ENCODE measurements at regions not wholly inside any gene's neighbourhood (a gene's known extent, or its start where the extent isn't known, plus 50 kb on each side); places are given as distances from the start of the nearest gene placed in this dataset.

GRCh38 chr4:22191565-22191964, 243.0 kb upstream of the KCNIP4 start:
- TF ChIP-seq CTCF (conservative IDR thresholded peaks at IDR 0.05 in 1 of 2, IDR thresholded peaks at IDR 0.05 in 1 of 2; ENCODE audit: low read depth in 1 of 2, low read length in 2 of 2) = no peak
- H3K4me2 ChIP-seq (ENCODE audit: extremely low read depth, insufficient read depth, low read length) = no peak overlapping the region

GRCh38 chr4:22190855-22191254, 242.3 kb upstream of the KCNIP4 start:
- Histone ChIP-seq H3K4me2 (ENCODE audit: extremely low read depth, insufficient read depth, low read length) (no peak overlapping the region), H3K4me1 (ENCODE audit: control insufficient read depth, extremely low read depth, insufficient read depth, low read length) (no peaks in the 10 kb centered on the region)

More at GRCh38 chr4:22191565-22191964, 243.0 kb upstream of the KCNIP4 start:
- Histone ChIP-seq H3K9ac (ENCODE audit: insufficient read depth, low read length) (no peak overlapping the region), H4K20me1 (ENCODE audit: control insufficient read depth, extremely low read depth, insufficient read depth, low read length) (no peaks in the 10 kb centered on the region), H3K4me3 (replicated peaks in 1 of 4; ENCODE audit: control extremely low read depth in 1 of 4, insufficient read depth in 1 of 4, low read depth in 3 of 4, low read length in 4 of 4) (no peak overlapping the region), H3K4me1 (ENCODE audit: control insufficient read depth, extremely low read depth, insufficient read depth, low read length) (no peaks in the 10 kb centered on the region), H3K27me3 (ENCODE audit: control insufficient read depth, insufficient read depth, low read length) (no peaks in the 10 kb centered on the region), H3K79me2 (ENCODE audit: control insufficient read depth, insufficient read depth, low read length) (no peaks in the 10 kb centered on the region), H3K9me3 (ENCODE audit: control insufficient read depth, insufficient read depth, low read depth, low read length) (no peaks in the 10 kb centered on the region), H2AFZ (ENCODE audit: low read length) (no peak overlapping the region), H3K36me3 (ENCODE audit: control insufficient read depth, insufficient read depth, low read length) (no peaks in the 10 kb centered on the region), H3K27ac (ENCODE audit: insufficient read depth, low read length) (no peak overlapping the region)
- DNase-seq (ENCODE audit: low read depth in 2 of 2) = no peak

GRCh38 chr4:22187203-22187820, 238.7 kb upstream of the KCNIP4 start:
- Histone ChIP-seq H3K4me2 (ENCODE audit: extremely low read depth, insufficient read depth, low read length) (no peak overlapping the region), H3K9me3 (ENCODE audit: control insufficient read depth, insufficient read depth, low read depth, low read length) (no peaks in the 10 kb centered on the region), H4K20me1 (ENCODE audit: control insufficient read depth, extremely low read depth, insufficient read depth, low read length) (no peaks in the 10 kb centered on the region), H2AFZ (ENCODE audit: low read length) (no peak overlapping the region), H3K4me1 (ENCODE audit: control insufficient read depth, extremely low read depth, insufficient read depth, low read length) (no peaks in the 10 kb centered on the region), H3K4me3 (replicated peaks in 1 of 4; ENCODE audit: control extremely low read depth in 1 of 4, insufficient read depth in 1 of 4, low read depth in 3 of 4, low read length in 4 of 4) (no peak overlapping the region), H3K79me2 (ENCODE audit: control insufficient read depth, insufficient read depth, low read length) (no peaks in the 10 kb centered on the region), H3K27me3 (ENCODE audit: control insufficient read depth, insufficient read depth, low read length) (no peaks in the 10 kb centered on the region), H3K9ac (ENCODE audit: insufficient read depth, low read length) (no peak overlapping the region), H3K36me3 (ENCODE audit: control insufficient read depth, insufficient read depth, low read length) (no peaks in the 10 kb centered on the region), H3K27ac (ENCODE audit: insufficient read depth, low read length) (no peak overlapping the region)
- no peak for DNase-seq (ENCODE audit: low read depth in 2 of 2)
- TF ChIP-seq CTCF (conservative IDR thresholded peaks at IDR 0.05 in 1 of 2, IDR thresholded peaks at IDR 0.05 in 1 of 2; ENCODE audit: low read depth in 1 of 2, low read length in 2 of 2) (no peak), EZH2 (IDR thresholded peaks at IDR 0.05; ENCODE audit: low read length, missing control alignments) (no peak)

More at GRCh38 chr4:22190855-22191254, 242.3 kb upstream of the KCNIP4 start:
- DNase-seq (ENCODE audit: low read depth in 2 of 2) = peak; percentile 72 to 94
- Histone ChIP-seq H3K79me2 (ENCODE audit: control insufficient read depth, insufficient read depth, low read length) (no peaks in the 10 kb centered on the region), H2AFZ (ENCODE audit: low read length) (no peak overlapping the region), H3K27ac (ENCODE audit: insufficient read depth, low read length) (no peak overlapping the region), H3K36me3 (ENCODE audit: control insufficient read depth, insufficient read depth, low read length) (no peaks in the 10 kb centered on the region), H3K9me3 (ENCODE audit: control insufficient read depth, insufficient read depth, low read depth, low read length) (no peaks in the 10 kb centered on the region), H3K27me3 (ENCODE audit: control insufficient read depth, insufficient read depth, low read length) (no peaks in the 10 kb centered on the region), H3K9ac (ENCODE audit: insufficient read depth, low read length) (no peak overlapping the region), H4K20me1 (ENCODE audit: control insufficient read depth, extremely low read depth, insufficient read depth, low read length) (no peaks in the 10 kb centered on the region), H3K4me3 (replicated peaks in 1 of 4; ENCODE audit: control extremely low read depth in 1 of 4, insufficient read depth in 1 of 4, low read depth in 3 of 4, low read length in 4 of 4) (no peak overlapping the region)
- TF ChIP-seq CTCF (conservative IDR thresholded peaks at IDR 0.05 in 1 of 2, IDR thresholded peaks at IDR 0.05 in 1 of 2; ENCODE audit: low read depth in 1 of 2, low read length in 2 of 2) = no peak
- TF ChIP-seq EZH2 (IDR thresholded peaks at IDR 0.05; ENCODE audit: low read length, missing control alignments) = no peak

Measured in fibroblast of lung (primary cell).